ENCODE measurements at regions not wholly inside any gene's neighbourhood (a gene's known extent, or its start where the extent isn't known, plus 50 kb on each side); places are given as distances from the start of the nearest gene placed in this dataset.

- ATAC-seq (ENCODE audit: low read depth) = no peak
- H3K27me3 ChIP-seq (ENCODE audit: insufficient read depth, poor library complexity, severe bottlenecking) = no peaks in the 10 kb centered on the region
Observed at GRCh38 chr5:68534131-68534940, 318.8 kb downstream of the PIK3R1 start.

GRCh38 chr5:68534956-68535520, 319.5 kb downstream of the PIK3R1 start:
- DNase-seq (ENCODE audit: low spot score) (no peak), ATAC-seq (ENCODE audit: low read depth) (no peak)
- H3K27me3 ChIP-seq (ENCODE audit: insufficient read depth, poor library complexity, severe bottlenecking) = no peaks in the 10 kb centered on the region
- no peak for TF ChIP-seq CTCF (IDR thresholded peaks at IDR 0.05; ENCODE audit: poor library complexity, severe bottlenecking)
- H3K9me3 ChIP-seq (ENCODE audit: severe bottlenecking) = peaks cover 2% of the 10 kb centered on the region
- H3K27ac ChIP-seq (ENCODE audit: poor library complexity, severe bottlenecking) = no peak overlapping the region
- H3K36me3 ChIP-seq (ENCODE audit: low read depth) = no peaks in the 10 kb centered on the region
- no peaks in the 10 kb centered on the region for H3K4me1 ChIP-seq (ENCODE audit: insufficient read depth, poor library complexity, severe bottlenecking)
- H3K4me3 ChIP-seq (ENCODE audit: severe bottlenecking) = no peak overlapping the region

More at GRCh38 chr5:68534131-68534940, 318.8 kb downstream of the PIK3R1 start:
- TF ChIP-seq CTCF (IDR thresholded peaks at IDR 0.05; ENCODE audit: poor library complexity, severe bottlenecking) = no peak
- H3K27ac ChIP-seq (ENCODE audit: poor library complexity, severe bottlenecking) = no peak overlapping the region
- peaks cover 2% of the 10 kb centered on the region for H3K9me3 ChIP-seq (ENCODE audit: severe bottlenecking)
- H3K4me3 ChIP-seq (ENCODE audit: severe bottlenecking) = no peak overlapping the region
- H3K4me1 ChIP-seq (ENCODE audit: insufficient read depth, poor library complexity, severe bottlenecking) = peaks cover 5% of the 10 kb centered on the region
- no peaks in the 10 kb centered on the region for H3K36me3 ChIP-seq (ENCODE audit: low read depth)
- DNase-seq (ENCODE audit: low spot score) = no peak

GRCh38 chr5:68538814-68539420, 323.4 kb downstream of the PIK3R1 start:
- Histone ChIP-seq H3K4me3 (ENCODE audit: severe bottlenecking) (no peak overlapping the region), H3K9me3 (ENCODE audit: severe bottlenecking) (no peaks in the 10 kb centered on the region)
- no peak for ATAC-seq (ENCODE audit: low read depth)

GRCh38 chr5:68540798-68541590, 325.4 kb downstream of the PIK3R1 start:
- H3K27me3 ChIP-seq (ENCODE audit: insufficient read depth, poor library complexity, severe bottlenecking) = no peaks in the 10 kb centered on the region
- ATAC-seq (ENCODE audit: low read depth) = no peak
- no peak for TF ChIP-seq CTCF (IDR thresholded peaks at IDR 0.05; ENCODE audit: poor library complexity, severe bottlenecking)

More at GRCh38 chr5:68538814-68539420, 323.4 kb downstream of the PIK3R1 start:
- no peak for DNase-seq (ENCODE audit: low spot score)
- H3K4me1 ChIP-seq (ENCODE audit: insufficient read depth, poor library complexity, severe bottlenecking) = peaks cover 23% of the 10 kb centered on the region
- no peaks in the 10 kb centered on the region for H3K27me3 ChIP-seq (ENCODE audit: insufficient read depth, poor library complexity, severe bottlenecking)
- H3K36me3 ChIP-seq (ENCODE audit: low read depth) = no peaks in the 10 kb centered on the region
- no peak for TF ChIP-seq CTCF (IDR thresholded peaks at IDR 0.05; ENCODE audit: poor library complexity, severe bottlenecking)
- H3K27ac ChIP-seq (ENCODE audit: poor library complexity, severe bottlenecking) = no peak overlapping the region

More at GRCh38 chr5:68540798-68541590, 325.4 kb downstream of the PIK3R1 start:
- no peak for DNase-seq (ENCODE audit: low spot score)
- H3K27ac ChIP-seq (ENCODE audit: poor library complexity, severe bottlenecking) = no peak overlapping the region
- H3K36me3 ChIP-seq (ENCODE audit: low read depth) = no peaks in the 10 kb centered on the region
- H3K4me3 ChIP-seq (ENCODE audit: severe bottlenecking) = no peak overlapping the region
- H3K9me3 ChIP-seq (ENCODE audit: severe bottlenecking) = no peaks in the 10 kb centered on the region
- H3K4me1 ChIP-seq (ENCODE audit: insufficient read depth, poor library complexity, severe bottlenecking) = peaks cover 37% of the 10 kb centered on the region
